GM12878 (cell line): ENCODE measurements at regions not wholly inside any gene's neighbourhood (a gene's known extent, or its start where the extent isn't known, plus 50 kb on each side); places are given as distances from the start of the nearest gene placed in this dataset.

ENCODE experiments used
- BHLHE40 ChIP-seq, 2 experiments: fragments of 450-650 bp in 1 of 2; IDR thresholded peaks; 2 replicates each; pipeline ENCODE4 v1.6.1; 2011 to 2017; ENCODE audit warnings: low read depth in 2 of 2, borderline replicate concordance in 1 of 2, improper control_type of control experiment in 1 of 2, low read length in 1 of 2, mild to moderate bottlenecking in 1 of 2
- BMI1 ChIP-seq: fragments of 450-650 bp; IDR thresholded peaks from 2 replicates; pipeline ENCODE4 v1.6.1; 2016; ENCODE audit warnings: mild to moderate bottlenecking, moderate library complexity, borderline replicate concordance
- POLR2A ChIP-seq: IDR thresholded peaks from 2 replicates; pipeline ENCODE4 v1.6.1; 2011; ENCODE audit warnings: low read depth, mild to moderate bottlenecking, low read length
- POLR2AphosphoS5 ChIP-seq: IDR thresholded peaks from 2 replicates; pipeline ENCODE4 v1.6.1; 2011; ENCODE audit warnings: mild to moderate bottlenecking, low read length, inconsistent platforms
- RCOR1 ChIP-seq: conservative IDR thresholded peaks from 2 replicates; pipeline ENCODE4 v1.6.1; 2012; ENCODE audit warnings: low read depth, low read length, improper control_type of control experiment
- SIX5 ChIP-seq: IDR thresholded peaks from 2 replicates; pipeline ENCODE4 v1.6.1; 2011; ENCODE audit warnings: mild to moderate bottlenecking, low read depth, low read length, moderate library complexity; ENCODE audit not compliant: severe bottlenecking
- TBL1XR1 ChIP-seq: IDR thresholded peaks from 2 replicates; pipeline ENCODE4 v1.6.1; 2012; ENCODE audit warnings: low read depth, low read length, improper control_type of control experiment
- TF ChIP-seq, protein P1 (sequence below), 3 experiments: IDR thresholded peaks in 2 of 3; conservative IDR thresholded peaks in 1 of 3; 2 replicates each; pipeline ENCODE4 v1.5.1; 2011; ENCODE audit warnings: low read depth in 3 of 3, low read length in 3 of 3, mild to moderate bottlenecking in 3 of 3, control low read depth in 2 of 3, moderate library complexity in 2 of 3, inconsistent platforms in 1 of 3, mixed read lengths in 1 of 3; ENCODE audit not compliant: control insufficient read depth in 2 of 3, insufficient read depth in 1 of 3; ENCODE audit errors: extremely low read depth in 1 of 3
- TF ChIP-seq, protein P2 (sequence below): IDR thresholded peaks from 2 replicates; pipeline ENCODE4 v1.6.1; 2011; ENCODE audit warnings: low read depth, mild to moderate bottlenecking, low read length, moderate library complexity, borderline replicate concordance; ENCODE audit errors: extremely low read depth

DNA sequence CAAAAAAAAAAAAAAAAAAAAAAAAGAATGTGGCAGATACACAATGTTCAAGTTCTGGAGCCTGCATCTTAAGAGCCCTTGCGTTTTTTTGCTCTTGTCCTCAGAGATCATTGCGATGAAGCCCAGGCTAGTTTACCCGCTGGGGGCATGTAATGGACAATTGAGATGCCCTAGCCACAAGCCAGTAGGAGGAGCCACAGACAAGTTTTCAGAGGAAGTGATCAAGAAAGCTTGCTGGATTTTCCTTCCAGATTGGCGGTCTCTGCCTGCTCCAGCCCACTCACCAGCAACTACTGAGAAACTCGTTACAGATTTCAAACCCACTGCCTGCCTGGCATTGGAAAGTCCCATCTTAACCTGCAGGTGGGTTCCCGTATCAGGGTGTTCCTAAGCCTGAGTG lies 192.1 kb upstream of the EOMES start:
- TF ChIP-seq BHLHE40 (IDR thresholded peaks at IDR 0.05; ENCODE audit: borderline replicate concordance in 1 of 2, low read depth in 2 of 2, low read length in 1 of 2) (no peak), SIX5 (no peak), POLR2A (no peak), RCOR1 (no peak), POLR2AphosphoS5 (no peak), TBL1XR1 (no peak), BMI1 (no peak)
- TF ChIP-seq, protein P1, sequence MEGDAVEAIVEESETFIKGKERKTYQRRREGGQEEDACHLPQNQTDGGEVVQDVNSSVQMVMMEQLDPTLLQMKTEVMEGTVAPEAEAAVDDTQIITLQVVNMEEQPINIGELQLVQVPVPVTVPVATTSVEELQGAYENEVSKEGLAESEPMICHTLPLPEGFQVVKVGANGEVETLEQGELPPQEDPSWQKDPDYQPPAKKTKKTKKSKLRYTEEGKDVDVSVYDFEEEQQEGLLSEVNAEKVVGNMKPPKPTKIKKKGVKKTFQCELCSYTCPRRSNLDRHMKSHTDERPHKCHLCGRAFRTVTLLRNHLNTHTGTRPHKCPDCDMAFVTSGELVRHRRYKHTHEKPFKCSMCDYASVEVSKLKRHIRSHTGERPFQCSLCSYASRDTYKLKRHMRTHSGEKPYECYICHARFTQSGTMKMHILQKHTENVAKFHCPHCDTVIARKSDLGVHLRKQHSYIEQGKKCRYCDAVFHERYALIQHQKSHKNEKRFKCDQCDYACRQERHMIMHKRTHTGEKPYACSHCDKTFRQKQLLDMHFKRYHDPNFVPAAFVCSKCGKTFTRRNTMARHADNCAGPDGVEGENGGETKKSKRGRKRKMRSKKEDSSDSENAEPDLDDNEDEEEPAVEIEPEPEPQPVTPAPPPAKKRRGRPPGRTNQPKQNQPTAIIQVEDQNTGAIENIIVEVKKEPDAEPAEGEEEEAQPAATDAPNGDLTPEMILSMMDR (IDR thresholded peaks at IDR 0.05 in 2 of 3, conservative IDR thresholded peaks at IDR 0.05 in 1 of 3; ENCODE audit: control insufficient read depth in 2 of 3, extremely low read depth in 1 of 3, insufficient read depth in 1 of 3, low read depth in 3 of 3, low read length in 3 of 3), result peak in 1 of 3 experiments; percentile 24; a peak in 2 of 6 replicates
- TF ChIP-seq, protein P2, sequence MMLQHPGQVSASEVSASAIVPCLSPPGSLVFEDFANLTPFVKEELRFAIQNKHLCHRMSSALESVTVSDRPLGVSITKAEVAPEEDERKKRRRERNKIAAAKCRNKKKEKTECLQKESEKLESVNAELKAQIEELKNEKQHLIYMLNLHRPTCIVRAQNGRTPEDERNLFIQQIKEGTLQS, result no peak
